ENCODE measurements at regions not wholly inside any gene's neighbourhood (a gene's known extent, or its start where the extent isn't known, plus 50 kb on each side); places are given as distances from the start of the nearest gene placed in this dataset.

- no peaks in the 10 kb centered on the region for H3K27me3 ChIP-seq
- H3K9me3 ChIP-seq (ENCODE audit: low read depth) = no peaks in the 10 kb centered on the region
- H3K4me1 ChIP-seq (ENCODE audit: low read depth) = no peaks in the 10 kb centered on the region
- H3K4me3 ChIP-seq = no peak overlapping the region
- no peak for DNase-seq (ENCODE audit: low read depth in 1 of 2, low spot score in 1 of 2)
- no peak overlapping the region for H3K27ac ChIP-seq
- no peaks in the 10 kb centered on the region for H3K36me3 ChIP-seq
- no peak for TF ChIP-seq CTCF (IDR thresholded peaks at IDR 0.05; ENCODE audit: low read depth, low read length)
These were observed 164.7 kb upstream of the FAM98A start for GRCh38 chr2:33763671-33764310.

GRCh38 chr2:33762636-33763035, 163.5 kb upstream of the FAM98A start:
- Histone ChIP-seq H3K36me3 (no peaks in the 10 kb centered on the region), H3K27me3 (no peaks in the 10 kb centered on the region), H3K4me3 (no peak overlapping the region), H3K9me3 (ENCODE audit: low read depth) (no peaks in the 10 kb centered on the region), H3K27ac (no peak overlapping the region), H3K4me1 (ENCODE audit: low read depth) (no peaks in the 10 kb centered on the region)
- no peak for TF ChIP-seq CTCF (IDR thresholded peaks at IDR 0.05; ENCODE audit: low read depth, low read length)
- no peak for DNase-seq (ENCODE audit: low read depth in 1 of 2, low spot score in 1 of 2)

- Histone ChIP-seq H3K9me3 (ENCODE audit: low read depth) (no peaks in the 10 kb centered on the region), H3K36me3 (no peaks in the 10 kb centered on the region), H3K4me3 (no peak overlapping the region), H3K4me1 (ENCODE audit: low read depth) (no peaks in the 10 kb centered on the region), H3K27ac (no peak overlapping the region), H3K27me3 (no peaks in the 10 kb centered on the region)
- TF ChIP-seq CTCF (IDR thresholded peaks at IDR 0.05; ENCODE audit: low read depth, low read length) = no peak
- DNase-seq (ENCODE audit: low read depth in 1 of 2, low spot score in 1 of 2) = no peak
These were observed 147.2 kb upstream of the FAM98A start for GRCh38 chr2:33746208-33746800.

- no peak for DNase-seq (ENCODE audit: low read depth in 1 of 2, low spot score in 1 of 2)
- Histone ChIP-seq H3K9me3 (ENCODE audit: low read depth) (no peaks in the 10 kb centered on the region), H3K4me1 (ENCODE audit: low read depth) (no peaks in the 10 kb centered on the region), H3K36me3 (no peaks in the 10 kb centered on the region), H3K27me3 (no peaks in the 10 kb centered on the region), H3K4me3 (no peak overlapping the region), H3K27ac (no peak overlapping the region)
- TF ChIP-seq CTCF (IDR thresholded peaks at IDR 0.05; ENCODE audit: low read depth, low read length) = no peak
These were observed 136.0 kb upstream of the FAM98A start for GRCh38 chr2:33735096-33735495.

- H3K4me3 ChIP-seq = no peak overlapping the region
- TF ChIP-seq CTCF (IDR thresholded peaks at IDR 0.05; ENCODE audit: low read depth, low read length) = no peak
- no peaks in the 10 kb centered on the region for H3K4me1 ChIP-seq (ENCODE audit: low read depth)
- H3K9me3 ChIP-seq (ENCODE audit: low read depth) = no peaks in the 10 kb centered on the region
- no peaks in the 10 kb centered on the region for H3K27me3 ChIP-seq
- no peak for DNase-seq (ENCODE audit: low read depth in 1 of 2, low spot score in 1 of 2)
- no peak overlapping the region for H3K27ac ChIP-seq
- H3K36me3 ChIP-seq = no peaks in the 10 kb centered on the region
These were observed 131.7 kb upstream of the FAM98A start for GRCh38 chr2:33730804-33731203.
